Panc1 (cell line): ENCODE measurements at regions not wholly inside any gene's neighbourhood (a gene's known extent, or its start where the extent isn't known, plus 50 kb on each side); places are given as distances from the start of the nearest gene placed in this dataset.

Experiments
- ATAC-seq: fragments of 200-7000 bp; cut with Tn5 transposase; 2 replicates; pipeline ENCODE4 v1.9.1; 2020; ENCODE audit warnings: mild to moderate bottlenecking, moderate library complexity
- BruUV-seq: library from RNA; stranded (reverse); fragments of 400-500 nt; replicated peaks from 2 replicates; lab custom pipeline; 2021; lab: Mats Ljungman, UMichigan
- CTCF ChIA-PET: fragments of 300-600 bp; sonication (Branson Sonifier 250); formaldehyde crosslinking; loops from one replicate; lab custom pipeline; 2022; ENCODE audit warnings: antibody characterized with exemption; lab: Charles Lee
- POLR2A ChIA-PET: fragments of 300-600 bp; sonication (Branson Sonifier 250); formaldehyde crosslinking; loops from one replicate; lab custom pipeline; 2022; ENCODE audit warnings: antibody characterized with exemption; lab: Charles Lee
- DNase-seq: peaks from one replicate; pipeline ENCODE4 v3.0.0-alpha.2; 2010; ENCODE audit warnings: low read depth, low spot score
- H3K27ac ChIP-seq: 2 replicates; pipeline ENCODE4 v1.5.1; 2011; ENCODE audit warnings: mild to moderate bottlenecking, low read length, inconsistent platforms
- H3K27me3 ChIP-seq: fragments of 200-500 bp; sonication (Bioruptor generic); 2 replicates; pipeline ENCODE4 v1.6.0; 2014; ENCODE audit warnings: low read length, inconsistent platforms; ENCODE audit not compliant: control insufficient read depth, insufficient read depth
- H3K36me3 ChIP-seq: fragments of 200-500 bp; sonication (Bioruptor generic); 2 replicates; pipeline ENCODE4 v1.5.1; 2014; ENCODE audit warnings: inconsistent platforms, mild to moderate bottlenecking, low read length, moderate library complexity; ENCODE audit not compliant: control insufficient read depth, insufficient read depth
- H3K4me1 ChIP-seq: 2 replicates; pipeline ENCODE4 v1.5.1; 2011; ENCODE audit warnings: inconsistent platforms, mild to moderate bottlenecking, low read length, moderate library complexity; ENCODE audit not compliant: control insufficient read depth, insufficient read depth
- H3K4me3 ChIP-seq, 2 experiments: 2 replicates each; pipeline ENCODE4 v1.5.1; 2011 to 2012; ENCODE audit warnings: low read depth in 2 of 2, low read length in 2 of 2, mild to moderate bottlenecking in 2 of 2, inconsistent platforms in 1 of 2, moderate library complexity in 1 of 2
- H3K9me3 ChIP-seq: fragments of 200-500 bp; sonication (Bioruptor generic); 2 replicates; pipeline ENCODE4 v1.5.1; 2014; ENCODE audit warnings: low read depth, mild to moderate bottlenecking, inconsistent platforms, low read length, moderate library complexity; ENCODE audit not compliant: control insufficient read depth, insufficient read depth
- POLR2AphosphoS5 ChIP-seq: IDR thresholded peaks from 2 replicates; pipeline ENCODE4 v1.6.1; 2012; ENCODE audit warnings: mild to moderate bottlenecking, low read depth, low read length, moderate library complexity
- SIN3A ChIP-seq: IDR thresholded peaks from 2 replicates; pipeline ENCODE4 v1.6.1; 2012; ENCODE audit warnings: low read depth, mild to moderate bottlenecking, low read length, moderate library complexity, borderline replicate concordance; ENCODE audit not compliant: insufficient read depth
- TCF7L2 ChIP-seq: IDR thresholded peaks from 2 replicates; pipeline ENCODE4 v1.6.1; 2011; ENCODE audit warnings: mild to moderate bottlenecking, low read depth, low read length, inconsistent platforms
- in situ Hi-C: cut with HindIII; loops from 2 replicates; pipeline ENCODE4 v1.10.0; 2016; ENCODE audit warnings: low sequenced_read_pairs, low pct_unique_long_range_greater_than_20kb
- intact Hi-C: fragments of 100-400 bp; cut with micrococcal nuclease; formaldehyde crosslinking; loops from one replicate; pipeline ENCODE4 v1.10.0; 2022; ENCODE audit not compliant: unreplicated experiment
- TF ChIP-seq, protein P1 (sequence below): fragments of 450-650 bp; IDR thresholded peaks from 2 replicates; pipeline ENCODE4 v1.5.1; 2017; ENCODE audit warnings: mild to moderate bottlenecking
- TF ChIP-seq, protein P2 (sequence below), 2 experiments: IDR thresholded peaks; 2 replicates each; pipeline ENCODE4 v1.6.1; 2011 to 2012; ENCODE audit warnings: low read depth in 2 of 2, control low read depth in 1 of 2, low read length in 1 of 2, mild to moderate bottlenecking in 1 of 2, moderate library complexity in 1 of 2; ENCODE audit not compliant: insufficient read depth in 1 of 2

DNA sequence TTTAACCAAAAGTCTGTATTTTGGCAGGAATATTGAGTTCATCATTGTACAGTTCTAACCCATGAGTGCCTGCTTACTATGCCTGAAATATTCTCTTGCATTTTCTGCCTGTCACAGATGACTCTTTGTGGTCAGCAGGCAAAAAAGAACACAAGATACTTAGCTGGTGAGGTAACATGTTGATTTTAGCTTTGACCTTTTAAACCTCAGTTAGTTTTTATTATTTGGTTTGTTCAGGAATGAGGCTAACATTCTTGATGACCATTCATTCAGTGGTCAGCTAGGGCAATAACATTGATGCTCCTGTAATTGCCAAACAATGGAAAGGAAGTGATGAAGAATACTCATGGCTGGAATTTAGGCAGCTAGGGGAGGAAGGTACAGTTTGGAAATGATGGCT, 491.2 kb downstream of the PIK3C3 start:
- H3K27ac ChIP-seq, result no peak overlapping the region

DNA sequence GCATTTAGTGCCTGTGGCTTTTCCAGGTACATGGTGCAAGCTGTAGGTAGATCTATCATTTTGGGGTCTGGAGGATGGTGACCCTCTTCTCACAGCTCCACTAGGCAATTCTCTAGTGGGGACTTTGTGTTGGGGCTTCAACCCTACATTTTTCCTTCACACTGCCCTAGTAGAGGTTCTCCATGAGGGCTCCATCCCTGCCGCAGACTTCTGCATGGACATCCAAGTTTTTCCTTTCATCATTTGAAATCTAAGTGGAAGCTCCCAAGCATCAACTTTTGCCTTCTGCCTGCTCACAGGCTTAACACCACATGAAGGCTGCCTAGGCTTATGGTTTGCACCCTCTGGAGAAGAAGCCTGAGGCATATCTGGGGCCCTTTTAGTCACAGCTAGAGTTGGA, 492.7 kb downstream of the PIK3C3 start:
- intact Hi-C loops (no loop called here), in situ Hi-C loops (no loop called here)
- Histone ChIP-seq H3K36me3 (no peaks in the 10 kb centered on the region), H3K27me3 (no peaks in the 10 kb centered on the region), H3K9me3 (no peaks in the 10 kb centered on the region), H3K4me3 (no peak overlapping the region), H3K4me1 (no peaks in the 10 kb centered on the region), H3K27ac (no peak overlapping the region)
- ChIA-PET CTCF (no interaction called here), POLR2A (no interaction called here)
- BruUV-seq, result no TSS peak
- no peak for ATAC-seq
- TF ChIP-seq, protein P1, sequence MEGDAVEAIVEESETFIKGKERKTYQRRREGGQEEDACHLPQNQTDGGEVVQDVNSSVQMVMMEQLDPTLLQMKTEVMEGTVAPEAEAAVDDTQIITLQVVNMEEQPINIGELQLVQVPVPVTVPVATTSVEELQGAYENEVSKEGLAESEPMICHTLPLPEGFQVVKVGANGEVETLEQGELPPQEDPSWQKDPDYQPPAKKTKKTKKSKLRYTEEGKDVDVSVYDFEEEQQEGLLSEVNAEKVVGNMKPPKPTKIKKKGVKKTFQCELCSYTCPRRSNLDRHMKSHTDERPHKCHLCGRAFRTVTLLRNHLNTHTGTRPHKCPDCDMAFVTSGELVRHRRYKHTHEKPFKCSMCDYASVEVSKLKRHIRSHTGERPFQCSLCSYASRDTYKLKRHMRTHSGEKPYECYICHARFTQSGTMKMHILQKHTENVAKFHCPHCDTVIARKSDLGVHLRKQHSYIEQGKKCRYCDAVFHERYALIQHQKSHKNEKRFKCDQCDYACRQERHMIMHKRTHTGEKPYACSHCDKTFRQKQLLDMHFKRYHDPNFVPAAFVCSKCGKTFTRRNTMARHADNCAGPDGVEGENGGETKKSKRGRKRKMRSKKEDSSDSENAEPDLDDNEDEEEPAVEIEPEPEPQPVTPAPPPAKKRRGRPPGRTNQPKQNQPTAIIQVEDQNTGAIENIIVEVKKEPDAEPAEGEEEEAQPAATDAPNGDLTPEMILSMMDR, result no peak
- TF ChIP-seq POLR2AphosphoS5 (no peak), TCF7L2 (no peak), SIN3A (no peak)
- TF ChIP-seq, protein P2, sequence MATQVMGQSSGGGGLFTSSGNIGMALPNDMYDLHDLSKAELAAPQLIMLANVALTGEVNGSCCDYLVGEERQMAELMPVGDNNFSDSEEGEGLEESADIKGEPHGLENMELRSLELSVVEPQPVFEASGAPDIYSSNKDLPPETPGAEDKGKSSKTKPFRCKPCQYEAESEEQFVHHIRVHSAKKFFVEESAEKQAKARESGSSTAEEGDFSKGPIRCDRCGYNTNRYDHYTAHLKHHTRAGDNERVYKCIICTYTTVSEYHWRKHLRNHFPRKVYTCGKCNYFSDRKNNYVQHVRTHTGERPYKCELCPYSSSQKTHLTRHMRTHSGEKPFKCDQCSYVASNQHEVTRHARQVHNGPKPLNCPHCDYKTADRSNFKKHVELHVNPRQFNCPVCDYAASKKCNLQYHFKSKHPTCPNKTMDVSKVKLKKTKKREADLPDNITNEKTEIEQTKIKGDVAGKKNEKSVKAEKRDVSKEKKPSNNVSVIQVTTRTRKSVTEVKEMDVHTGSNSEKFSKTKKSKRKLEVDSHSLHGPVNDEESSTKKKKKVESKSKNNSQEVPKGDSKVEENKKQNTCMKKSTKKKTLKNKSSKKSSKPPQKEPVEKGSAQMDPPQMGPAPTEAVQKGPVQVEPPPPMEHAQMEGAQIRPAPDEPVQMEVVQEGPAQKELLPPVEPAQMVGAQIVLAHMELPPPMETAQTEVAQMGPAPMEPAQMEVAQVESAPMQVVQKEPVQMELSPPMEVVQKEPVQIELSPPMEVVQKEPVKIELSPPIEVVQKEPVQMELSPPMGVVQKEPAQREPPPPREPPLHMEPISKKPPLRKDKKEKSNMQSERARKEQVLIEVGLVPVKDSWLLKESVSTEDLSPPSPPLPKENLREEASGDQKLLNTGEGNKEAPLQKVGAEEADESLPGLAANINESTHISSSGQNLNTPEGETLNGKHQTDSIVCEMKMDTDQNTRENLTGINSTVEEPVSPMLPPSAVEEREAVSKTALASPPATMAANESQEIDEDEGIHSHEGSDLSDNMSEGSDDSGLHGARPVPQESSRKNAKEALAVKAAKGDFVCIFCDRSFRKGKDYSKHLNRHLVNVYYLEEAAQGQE (IDR thresholded peaks at IDR 0.05; ENCODE audit: insufficient read depth in 1 of 2, low read depth in 2 of 2, low read length in 1 of 2), result no peak
- no peak for DNase-seq

More for the DNA sequence above, 491.2 kb downstream of the PIK3C3 start:
- Histone ChIP-seq H3K9me3 (no peaks in the 10 kb centered on the region), H3K4me3 (no peak overlapping the region), H3K27me3 (no peaks in the 10 kb centered on the region), H3K36me3 (no peaks in the 10 kb centered on the region), H3K4me1 (no peaks in the 10 kb centered on the region)
- in situ Hi-C loops (no loop called here), intact Hi-C loops (no loop called here)
- peak; percentile 2 for DNase-seq
- ChIA-PET CTCF (no interaction called here), POLR2A (no interaction called here)
- no TSS peak for BruUV-seq
- no peak for ATAC-seq
- TF ChIP-seq, protein P2 (IDR thresholded peaks at IDR 0.05; ENCODE audit: insufficient read depth in 1 of 2, low read depth in 2 of 2, low read length in 1 of 2), result no peak
- TF ChIP-seq, protein P1, result no peak
- TF ChIP-seq TCF7L2 (no peak), SIN3A (no peak), POLR2AphosphoS5 (no peak)
